ENCODE measurements at regions not wholly inside any gene's neighbourhood (a gene's known extent, or its start where the extent isn't known, plus 50 kb on each side); places are given as distances from the start of the nearest gene placed in this dataset.

GRCh38 chr12:74891083-74891668, 318.5 kb downstream of the KCNC2 start:
- DNase-seq (ENCODE audit: low read depth in 2 of 2): no peak
- no peak for TF ChIP-seq CTCF (IDR thresholded peaks at IDR 0.05; ENCODE audit: low read depth, low read length)
- H3K4me3 ChIP-seq (replicated peaks in 1 of 2; ENCODE audit: low read depth in 2 of 2, low read length in 2 of 2): no peak overlapping the region

GRCh38 chr12:74892057-74892633, 317.5 kb downstream of the KCNC2 start:
- no peak overlapping the region for H3K4me3 ChIP-seq (replicated peaks in 1 of 2; ENCODE audit: low read depth in 2 of 2, low read length in 2 of 2)
- DNase-seq (ENCODE audit: low read depth in 2 of 2): no peak
- no peak for TF ChIP-seq CTCF (IDR thresholded peaks at IDR 0.05; ENCODE audit: low read depth, low read length)

- no peak for DNase-seq (ENCODE audit: low read depth in 2 of 2)
- no peak for TF ChIP-seq CTCF (IDR thresholded peaks at IDR 0.05; ENCODE audit: low read depth, low read length)
- no peak overlapping the region for H3K4me3 ChIP-seq (replicated peaks in 1 of 2; ENCODE audit: low read depth in 2 of 2, low read length in 2 of 2)
These were observed 313.5 kb downstream of the KCNC2 start for GRCh38 chr12:74896186-74896585.

GRCh38 chr12:74897425-74898211, 312.0 kb downstream of the KCNC2 start:
- DNase-seq (ENCODE audit: low read depth in 2 of 2): no peak
- no peak for TF ChIP-seq CTCF (IDR thresholded peaks at IDR 0.05; ENCODE audit: low read depth, low read length)
- no peak overlapping the region for H3K4me3 ChIP-seq (replicated peaks in 1 of 2; ENCODE audit: low read depth in 2 of 2, low read length in 2 of 2)

- no peak for TF ChIP-seq CTCF (IDR thresholded peaks at IDR 0.05; ENCODE audit: low read depth, low read length)
- DNase-seq (ENCODE audit: low read depth in 2 of 2): no peak
- H3K4me3 ChIP-seq (replicated peaks in 1 of 2; ENCODE audit: low read depth in 2 of 2, low read length in 2 of 2): no peak overlapping the region
These were observed 310.4 kb downstream of the KCNC2 start for GRCh38 chr12:74899031-74899829.

- H3K4me3 ChIP-seq (replicated peaks in 1 of 2; ENCODE audit: low read depth in 2 of 2, low read length in 2 of 2): no peak overlapping the region
- TF ChIP-seq CTCF (IDR thresholded peaks at IDR 0.05; ENCODE audit: low read depth, low read length): no peak
- no peak for DNase-seq (ENCODE audit: low read depth in 2 of 2)
These were observed 309.4 kb downstream of the KCNC2 start for GRCh38 chr12:74900232-74900631.
